WTC11 (cell line): ENCODE measurements at regions not wholly inside any gene's neighbourhood (a gene's known extent, or its start where the extent isn't known, plus 50 kb on each side); places are given as distances from the start of the nearest gene placed in this dataset.

Experiments used
- FOXP1 ChIP-seq: sonication (generic); formaldehyde crosslinking; IDR thresholded peaks from 2 replicates; pipeline ENCODE4 v1.8.0; 2022; ENCODE audit warnings: missing genetic modification reagents, mild to moderate bottlenecking, moderate library complexity, borderline replicate concordance
- KAT7 ChIP-seq: sonication (generic); formaldehyde crosslinking; IDR thresholded peaks from 2 replicates; pipeline ENCODE4 v1.8.1; 2023; ENCODE audit warnings: missing genetic modification reagents, mild to moderate bottlenecking, borderline replicate concordance
- NFYB ChIP-seq: sonication (generic); formaldehyde crosslinking; conservative IDR thresholded peaks from 2 replicates; pipeline ENCODE4 v1.8.0; 2022; ENCODE audit warnings: low read depth, missing genetic modification reagents
- NR1H2 ChIP-seq: sonication (generic); formaldehyde crosslinking; IDR thresholded peaks from 2 replicates; pipeline ENCODE4 v1.9.0; 2021; ENCODE audit warnings: mild to moderate bottlenecking, moderate library complexity, missing genetic modification reagents
- PREB ChIP-seq: sonication (generic); formaldehyde crosslinking; IDR thresholded peaks from 2 replicates; pipeline ENCODE4 v1.8.1; 2022; ENCODE audit warnings: mild to moderate bottlenecking, missing genetic modification reagents, moderate library complexity, borderline replicate concordance
- ZNF232 ChIP-seq: sonication (generic); formaldehyde crosslinking; IDR thresholded peaks from 2 replicates; pipeline ENCODE4 v1.8.0; 2022; ENCODE audit warnings: mild to moderate bottlenecking, missing genetic modification reagents
- ZNF425 ChIP-seq: fragments of 250-450 bp; sonication (Bioruptor Pico); conservative IDR thresholded peaks from 2 replicates; pipeline ENCODE4 v1.9.0; 2021; ENCODE audit warnings: mild to moderate bottlenecking
- TF ChIP-seq, protein P1 (sequence below): fragments of 200-600 bp; IDR thresholded peaks from 2 replicates; pipeline ENCODE4 v1.8.0; 2022; ENCODE audit warnings: antibody characterized with exemption

GRCh38 chr21:41685511-41686149 lies 81.2 kb downstream of the RIPK4 start:
- TF ChIP-seq, protein P1, sequence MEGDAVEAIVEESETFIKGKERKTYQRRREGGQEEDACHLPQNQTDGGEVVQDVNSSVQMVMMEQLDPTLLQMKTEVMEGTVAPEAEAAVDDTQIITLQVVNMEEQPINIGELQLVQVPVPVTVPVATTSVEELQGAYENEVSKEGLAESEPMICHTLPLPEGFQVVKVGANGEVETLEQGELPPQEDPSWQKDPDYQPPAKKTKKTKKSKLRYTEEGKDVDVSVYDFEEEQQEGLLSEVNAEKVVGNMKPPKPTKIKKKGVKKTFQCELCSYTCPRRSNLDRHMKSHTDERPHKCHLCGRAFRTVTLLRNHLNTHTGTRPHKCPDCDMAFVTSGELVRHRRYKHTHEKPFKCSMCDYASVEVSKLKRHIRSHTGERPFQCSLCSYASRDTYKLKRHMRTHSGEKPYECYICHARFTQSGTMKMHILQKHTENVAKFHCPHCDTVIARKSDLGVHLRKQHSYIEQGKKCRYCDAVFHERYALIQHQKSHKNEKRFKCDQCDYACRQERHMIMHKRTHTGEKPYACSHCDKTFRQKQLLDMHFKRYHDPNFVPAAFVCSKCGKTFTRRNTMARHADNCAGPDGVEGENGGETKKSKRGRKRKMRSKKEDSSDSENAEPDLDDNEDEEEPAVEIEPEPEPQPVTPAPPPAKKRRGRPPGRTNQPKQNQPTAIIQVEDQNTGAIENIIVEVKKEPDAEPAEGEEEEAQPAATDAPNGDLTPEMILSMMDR, result no peak
- no peak for TF ChIP-seq NFYB (CRISPR knock-in tag)
- TF ChIP-seq NR1H2 (CRISPR knock-in tag), result no peak
- TF ChIP-seq ZNF425 (CRISPR knock-in tag), result no peak
- TF ChIP-seq PREB (CRISPR knock-in tag), result no peak
- TF ChIP-seq FOXP1 (CRISPR knock-in tag), result no peak
- TF ChIP-seq KAT7, result no peak
- TF ChIP-seq ZNF232 (CRISPR knock-in tag), result no peak
